ENCODE measurements at regions not wholly inside any gene's neighbourhood (a gene's known extent, or its start where the extent isn't known, plus 50 kb on each side); places are given as distances from the start of the nearest gene placed in this dataset.

DNA sequence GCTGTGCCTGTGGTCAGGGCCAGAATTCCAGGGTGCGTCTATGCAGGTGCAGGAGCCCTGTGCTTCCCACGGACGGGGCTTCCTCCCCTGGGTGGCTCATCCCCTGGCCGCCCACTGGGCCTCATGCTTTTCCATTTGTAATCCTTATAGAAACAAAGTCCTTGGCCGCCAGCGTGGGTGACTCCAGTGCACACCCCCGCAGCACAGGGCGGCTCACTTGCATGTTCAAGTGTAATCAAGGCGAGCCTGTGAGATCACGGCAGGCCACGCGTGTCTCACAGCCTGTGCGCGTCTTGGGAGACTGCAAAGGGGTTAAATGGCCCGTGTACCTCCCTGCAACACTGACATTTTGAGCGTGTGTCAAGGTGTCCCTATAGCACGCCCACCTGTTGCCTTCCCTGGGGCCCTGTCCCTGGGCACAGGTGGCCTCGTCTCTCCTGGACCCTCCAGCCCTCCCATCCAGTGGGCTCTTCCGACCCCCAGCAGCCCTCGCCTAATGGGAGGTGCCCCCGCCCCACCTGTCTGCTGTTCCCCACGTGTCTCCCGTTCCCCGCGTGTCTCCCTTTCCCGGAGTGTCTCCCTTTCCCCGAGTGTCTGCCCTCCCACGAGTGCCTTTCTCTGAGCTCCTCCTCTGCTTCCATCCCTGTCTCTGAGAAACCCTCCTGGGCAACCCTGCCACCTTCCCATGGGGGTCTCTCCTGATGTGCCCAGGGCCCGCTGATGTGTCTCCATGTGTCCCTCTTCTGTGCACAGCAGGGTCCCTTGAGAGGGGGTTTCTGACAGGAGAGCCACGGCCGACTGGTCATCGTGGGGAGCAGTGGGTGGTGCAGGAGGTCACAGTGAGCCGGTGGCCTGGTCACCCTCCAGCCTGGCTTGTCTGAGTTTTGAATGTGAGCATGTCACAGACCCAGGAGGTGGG is 1215.3 kb downstream of the BRD1 start:
- H3K27ac ChIP-seq = no peak overlapping the region
- H3K9me3 ChIP-seq = peaks cover 0 to 8% of the 10 kb centered on the region in 2 donors
- TF ChIP-seq, protein P1, sequence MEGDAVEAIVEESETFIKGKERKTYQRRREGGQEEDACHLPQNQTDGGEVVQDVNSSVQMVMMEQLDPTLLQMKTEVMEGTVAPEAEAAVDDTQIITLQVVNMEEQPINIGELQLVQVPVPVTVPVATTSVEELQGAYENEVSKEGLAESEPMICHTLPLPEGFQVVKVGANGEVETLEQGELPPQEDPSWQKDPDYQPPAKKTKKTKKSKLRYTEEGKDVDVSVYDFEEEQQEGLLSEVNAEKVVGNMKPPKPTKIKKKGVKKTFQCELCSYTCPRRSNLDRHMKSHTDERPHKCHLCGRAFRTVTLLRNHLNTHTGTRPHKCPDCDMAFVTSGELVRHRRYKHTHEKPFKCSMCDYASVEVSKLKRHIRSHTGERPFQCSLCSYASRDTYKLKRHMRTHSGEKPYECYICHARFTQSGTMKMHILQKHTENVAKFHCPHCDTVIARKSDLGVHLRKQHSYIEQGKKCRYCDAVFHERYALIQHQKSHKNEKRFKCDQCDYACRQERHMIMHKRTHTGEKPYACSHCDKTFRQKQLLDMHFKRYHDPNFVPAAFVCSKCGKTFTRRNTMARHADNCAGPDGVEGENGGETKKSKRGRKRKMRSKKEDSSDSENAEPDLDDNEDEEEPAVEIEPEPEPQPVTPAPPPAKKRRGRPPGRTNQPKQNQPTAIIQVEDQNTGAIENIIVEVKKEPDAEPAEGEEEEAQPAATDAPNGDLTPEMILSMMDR (IDR thresholded peaks at IDR 0.05) = no peak
- DNase-seq = peak in 1 of 4 donors; percentile 69
- H3K36me3 ChIP-seq = no peaks in the 10 kb centered on the region
- intact Hi-C loops (cut with DNase I) = no loop called here
- H3K4me3 ChIP-seq = no peak overlapping the region
- ATAC-seq = no peak
- no peaks in the 10 kb centered on the region for H3K4me1 ChIP-seq
- no peaks in the 10 kb centered on the region for H3K27me3 ChIP-seq

DNA sequence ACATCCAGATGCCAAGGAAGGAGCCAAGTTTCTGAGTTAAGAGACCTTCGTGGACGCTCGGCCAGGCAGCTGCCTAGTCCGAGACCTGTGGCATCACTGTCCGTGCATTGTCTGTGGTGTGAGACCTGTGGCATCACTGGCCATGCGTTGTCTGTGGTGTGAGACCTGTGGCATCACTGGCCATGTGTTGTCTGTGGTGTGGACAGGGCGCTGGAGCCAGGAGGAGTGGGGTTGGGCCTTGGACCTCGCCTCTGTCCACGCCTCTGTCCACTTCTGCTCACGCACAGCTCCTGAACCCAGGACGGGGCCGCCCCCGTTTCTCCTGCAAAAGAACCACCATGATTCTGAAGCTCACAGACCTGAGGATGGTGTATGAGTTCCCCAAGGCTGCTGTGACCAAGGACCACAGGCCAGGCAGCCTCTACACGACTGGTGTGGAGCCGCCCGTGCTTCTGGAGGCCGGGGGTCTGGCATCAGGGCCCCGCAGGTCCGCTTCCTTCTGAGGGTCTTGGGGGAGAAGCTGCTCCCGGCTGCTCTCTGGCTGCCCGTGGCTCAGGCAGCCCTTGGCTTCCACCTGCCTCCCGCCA is 1218.3 kb downstream of the BRD1 start:
- Histone ChIP-seq H3K36me3 (no peaks in the 10 kb centered on the region), H3K4me3 (no peak overlapping the region), H3K9me3 (peaks cover 0 to 8% of the 10 kb centered on the region in 2 donors), H3K27me3 (no peaks in the 10 kb centered on the region), H3K27ac (no peak overlapping the region), H3K4me1 (no peaks in the 10 kb centered on the region)
- intact Hi-C loops (cut with DNase I) = no loop called here
- TF ChIP-seq, protein P1 (IDR thresholded peaks at IDR 0.05) = no peak
- ATAC-seq = no peak
- peak in 1 of 4 donors; percentile 67 for DNase-seq

DNA sequence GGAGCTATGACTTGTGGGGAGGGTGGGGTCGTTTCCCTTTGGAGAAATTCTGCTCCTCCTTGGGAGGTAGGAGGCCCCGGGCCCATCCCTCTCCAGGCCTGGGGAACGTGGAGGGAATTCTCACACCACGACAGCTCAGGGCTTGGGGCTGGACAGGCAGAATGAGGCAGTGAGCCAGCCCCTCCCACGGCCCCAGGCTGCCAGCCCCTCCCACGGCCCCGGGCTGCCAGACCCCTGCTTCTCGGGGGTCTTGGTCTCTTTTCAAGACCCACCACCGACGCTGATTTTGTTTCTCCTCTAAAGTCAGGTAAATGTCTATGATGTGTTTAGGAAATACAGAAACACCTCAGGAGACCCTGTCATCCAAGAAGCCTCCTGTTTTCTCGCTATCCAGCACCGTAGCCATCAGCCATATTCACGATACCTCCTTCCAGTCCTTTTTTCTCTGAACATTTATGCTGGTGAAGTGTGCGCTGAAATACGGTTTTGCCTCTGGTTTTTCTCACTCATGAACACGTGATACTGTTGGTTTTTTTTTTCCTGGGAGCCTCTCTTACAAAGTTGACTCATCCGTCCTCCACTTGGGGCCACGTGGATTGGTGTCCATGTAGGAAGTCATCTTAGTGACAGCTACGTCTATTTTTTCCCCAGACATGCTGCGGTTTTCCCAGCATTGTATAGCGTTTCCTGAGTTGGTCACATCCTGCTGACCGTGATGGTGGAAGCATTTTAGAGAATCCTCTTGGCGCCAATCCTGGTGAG is 1219.6 kb downstream of the BRD1 start:
- TF ChIP-seq, protein P1 (IDR thresholded peaks at IDR 0.05) = no peak
- peak in 1 of 4 donors; percentile 34 for DNase-seq
- intact Hi-C loops (cut with DNase I) = no loop called here
- no peaks in the 10 kb centered on the region for H3K27me3 ChIP-seq
- no peak for ATAC-seq
- H3K27ac ChIP-seq = no peak overlapping the region
- H3K36me3 ChIP-seq = no peaks in the 10 kb centered on the region
- H3K9me3 ChIP-seq = peaks cover 0 to 8% of the 10 kb centered on the region in 2 donors
- no peaks in the 10 kb centered on the region for H3K4me1 ChIP-seq
- H3K4me3 ChIP-seq = no peak overlapping the region

DNA sequence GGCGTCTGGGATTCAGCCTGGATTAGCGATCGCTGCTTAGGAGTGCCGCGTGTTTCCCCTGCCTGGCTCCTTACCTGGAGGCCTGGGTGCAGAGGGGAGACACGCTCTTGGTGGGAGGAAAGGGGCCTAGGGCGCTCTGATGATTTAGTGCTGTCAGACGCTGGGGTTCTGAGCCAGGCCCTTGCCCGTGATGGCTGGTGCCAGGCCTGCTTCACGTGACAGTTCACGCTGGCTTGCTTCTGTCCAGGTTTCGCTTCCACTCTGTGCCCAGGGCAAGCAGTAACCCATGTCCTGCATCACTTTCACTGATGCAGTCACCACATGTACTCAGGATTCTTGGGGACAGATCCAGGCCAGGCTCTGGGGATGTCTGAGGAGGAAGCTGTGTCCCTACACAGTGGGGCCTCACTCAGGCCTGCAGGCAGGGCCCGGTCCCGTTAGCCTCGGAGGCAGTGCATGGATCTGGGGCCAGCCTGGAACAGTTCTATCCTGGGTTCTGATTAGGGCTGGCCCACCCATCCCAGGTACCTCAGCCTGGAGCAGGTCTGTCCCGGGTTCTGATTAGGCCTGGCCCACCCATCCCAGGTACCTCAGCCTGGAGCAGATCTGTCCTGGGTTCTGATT is 1220.9 kb downstream of the BRD1 start:
- Histone ChIP-seq H3K4me3 (no peak overlapping the region), H3K27ac (no peak overlapping the region), H3K9me3 (peaks cover 0 to 8% of the 10 kb centered on the region in 2 donors), H3K36me3 (no peaks in the 10 kb centered on the region), H3K27me3 (no peaks in the 10 kb centered on the region), H3K4me1 (no peaks in the 10 kb centered on the region)
- TF ChIP-seq, protein P1 (IDR thresholded peaks at IDR 0.05) = no peak
- intact Hi-C loops (cut with DNase I) = no loop called here
- DNase-seq (peak in 1 of 4 donors; percentile 23), ATAC-seq (no peak)

Measured in left lung (tissue), 4 donors.